ENCODE measurements at regions not wholly inside any gene's neighbourhood (a gene's known extent, or its start where the extent isn't known, plus 50 kb on each side); places are given as distances from the start of the nearest gene placed in this dataset.
"Not testable (repeated sequence)": the region's sequence is repeated elsewhere in the genome, so short reads cannot be mapped to it uniquely, and the experiment has no call there.

DNA sequence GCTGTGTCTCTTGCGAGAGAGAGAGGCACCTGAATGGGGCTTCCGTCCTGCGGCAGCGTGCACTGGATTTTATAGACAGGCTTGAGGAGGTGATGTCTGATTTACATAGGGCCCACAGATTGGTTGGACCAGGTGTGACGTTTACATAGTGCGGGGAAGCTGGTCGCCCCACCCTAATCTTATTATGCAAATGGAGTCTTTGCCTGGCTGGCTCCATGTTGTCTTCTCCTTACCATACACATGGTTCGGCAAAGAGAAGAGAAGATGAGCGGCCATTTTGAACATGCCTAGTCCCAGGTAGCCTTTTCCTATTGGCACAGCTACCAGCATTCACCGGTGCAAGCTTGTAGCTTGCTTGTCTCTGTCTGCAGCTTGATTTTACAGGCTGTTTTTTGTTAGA, 238.5 kb upstream of the GALNT17 start:
- H3K9me2 ChIP-seq (replicated peaks; ENCODE audit: insufficient read depth, low read length) = no peaks in the 10 kb centered on the region
- no peaks in the 10 kb centered on the region for H3F3A ChIP-seq (ENCODE audit: insufficient read depth)
- no peak overlapping the region for H3K27ac ChIP-seq (ENCODE audit: low read depth, low read length)
- H3K9ac ChIP-seq (ENCODE audit: low read length) = no peak overlapping the region
- no peak overlapping the region for H3K4me2 ChIP-seq (ENCODE audit: low read depth, low read length, poor library complexity, severe bottlenecking)
- no peaks in the 10 kb centered on the region for H3K27me3 ChIP-seq (ENCODE audit: low read length)
- H3K9me3 ChIP-seq (ENCODE audit: insufficient read depth, low read length) = peaks cover 14% of the 10 kb centered on the region; the same call in 1 of the 2 replicates
- H3K79me2 ChIP-seq (ENCODE audit: insufficient read depth, low read length) = no peaks in the 10 kb centered on the region
- H4K20me1 ChIP-seq (ENCODE audit: low read depth, low read length) = no peaks in the 10 kb centered on the region
- no peak overlapping the region for H3K4me3 ChIP-seq (ENCODE audit: insufficient read depth, low read length, poor library complexity, severe bottlenecking)
- H2AFZ ChIP-seq (ENCODE audit: low read depth, low read length, severe bottlenecking) = no peak overlapping the region
- TF ChIP-seq EZH2phosphoT487 (conservative IDR thresholded peaks at IDR 0.05; ENCODE audit: low read length) = no peak
- TF ChIP-seq, protein P1, sequence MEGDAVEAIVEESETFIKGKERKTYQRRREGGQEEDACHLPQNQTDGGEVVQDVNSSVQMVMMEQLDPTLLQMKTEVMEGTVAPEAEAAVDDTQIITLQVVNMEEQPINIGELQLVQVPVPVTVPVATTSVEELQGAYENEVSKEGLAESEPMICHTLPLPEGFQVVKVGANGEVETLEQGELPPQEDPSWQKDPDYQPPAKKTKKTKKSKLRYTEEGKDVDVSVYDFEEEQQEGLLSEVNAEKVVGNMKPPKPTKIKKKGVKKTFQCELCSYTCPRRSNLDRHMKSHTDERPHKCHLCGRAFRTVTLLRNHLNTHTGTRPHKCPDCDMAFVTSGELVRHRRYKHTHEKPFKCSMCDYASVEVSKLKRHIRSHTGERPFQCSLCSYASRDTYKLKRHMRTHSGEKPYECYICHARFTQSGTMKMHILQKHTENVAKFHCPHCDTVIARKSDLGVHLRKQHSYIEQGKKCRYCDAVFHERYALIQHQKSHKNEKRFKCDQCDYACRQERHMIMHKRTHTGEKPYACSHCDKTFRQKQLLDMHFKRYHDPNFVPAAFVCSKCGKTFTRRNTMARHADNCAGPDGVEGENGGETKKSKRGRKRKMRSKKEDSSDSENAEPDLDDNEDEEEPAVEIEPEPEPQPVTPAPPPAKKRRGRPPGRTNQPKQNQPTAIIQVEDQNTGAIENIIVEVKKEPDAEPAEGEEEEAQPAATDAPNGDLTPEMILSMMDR (IDR thresholded peaks at IDR 0.05; ENCODE audit: insufficient read depth, low read length, poor library complexity, severe bottlenecking) = no peak
- H3K36me3 ChIP-seq (ENCODE audit: low read length) = no peaks in the 10 kb centered on the region

DNA sequence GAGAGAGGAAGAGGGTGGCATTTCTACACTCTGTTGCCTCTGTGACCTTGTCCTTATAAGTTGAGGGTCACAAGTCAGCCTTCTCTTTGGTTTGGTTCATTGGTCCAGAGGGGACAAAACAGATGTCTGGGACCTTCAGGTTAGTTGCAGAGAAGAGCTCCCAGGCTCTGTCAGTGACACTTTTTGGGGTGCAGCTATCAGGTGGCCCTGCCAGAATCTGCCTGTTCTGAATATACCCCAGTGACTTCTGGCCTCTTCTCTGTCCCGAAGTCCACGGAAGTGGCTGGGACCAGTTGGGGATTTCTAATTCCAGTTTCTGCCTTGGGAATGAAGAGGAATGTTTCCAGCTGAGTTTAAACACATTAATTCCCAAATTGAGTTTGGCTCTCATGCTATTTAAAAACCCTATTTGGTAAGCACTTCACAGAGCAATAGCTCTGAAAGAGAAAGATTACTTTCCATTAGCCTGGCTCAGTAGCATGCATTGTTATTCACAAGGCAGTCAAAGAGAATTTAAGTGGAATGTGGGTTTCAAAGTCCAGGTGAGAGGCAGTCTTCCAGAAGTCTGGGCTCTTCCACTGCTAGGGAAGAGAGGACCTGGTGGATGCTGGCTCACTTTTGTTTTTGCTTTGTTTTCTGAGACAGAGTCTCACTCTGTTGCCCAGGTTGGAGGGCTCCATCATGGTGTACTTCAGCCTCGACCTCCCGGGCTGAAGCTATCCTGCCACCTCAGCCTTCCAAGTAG, 237.8 kb upstream of the GALNT17 start:
- no peak overlapping the region for H3K27ac ChIP-seq (ENCODE audit: low read depth, low read length)
- H3K27me3 ChIP-seq (ENCODE audit: low read length) = no peaks in the 10 kb centered on the region
- no peak for TF ChIP-seq EZH2phosphoT487 (conservative IDR thresholded peaks at IDR 0.05; ENCODE audit: low read length)
- TF ChIP-seq, protein P1 (IDR thresholded peaks at IDR 0.05; ENCODE audit: insufficient read depth, low read length, poor library complexity, severe bottlenecking) = no peak
- no peaks in the 10 kb centered on the region for H3F3A ChIP-seq (ENCODE audit: insufficient read depth)
- no peaks in the 10 kb centered on the region for H3K9me2 ChIP-seq (replicated peaks; ENCODE audit: insufficient read depth, low read length)
- H3K4me2 ChIP-seq (ENCODE audit: low read depth, low read length, poor library complexity, severe bottlenecking) = no peak overlapping the region
- H3K9me3 ChIP-seq (ENCODE audit: insufficient read depth, low read length) = peaks cover 14% of the 10 kb centered on the region; the same call in 1 of the 2 replicates
- H2AFZ ChIP-seq (ENCODE audit: low read depth, low read length, severe bottlenecking) = no peak overlapping the region
- H3K36me3 ChIP-seq (ENCODE audit: low read length) = no peaks in the 10 kb centered on the region
- H3K9ac ChIP-seq (ENCODE audit: low read length) = no peak overlapping the region
- no peak overlapping the region for H3K4me3 ChIP-seq (ENCODE audit: insufficient read depth, low read length, poor library complexity, severe bottlenecking)
- H3K79me2 ChIP-seq (ENCODE audit: insufficient read depth, low read length) = no peaks in the 10 kb centered on the region
- no peaks in the 10 kb centered on the region for H4K20me1 ChIP-seq (ENCODE audit: low read depth, low read length)

DNA sequence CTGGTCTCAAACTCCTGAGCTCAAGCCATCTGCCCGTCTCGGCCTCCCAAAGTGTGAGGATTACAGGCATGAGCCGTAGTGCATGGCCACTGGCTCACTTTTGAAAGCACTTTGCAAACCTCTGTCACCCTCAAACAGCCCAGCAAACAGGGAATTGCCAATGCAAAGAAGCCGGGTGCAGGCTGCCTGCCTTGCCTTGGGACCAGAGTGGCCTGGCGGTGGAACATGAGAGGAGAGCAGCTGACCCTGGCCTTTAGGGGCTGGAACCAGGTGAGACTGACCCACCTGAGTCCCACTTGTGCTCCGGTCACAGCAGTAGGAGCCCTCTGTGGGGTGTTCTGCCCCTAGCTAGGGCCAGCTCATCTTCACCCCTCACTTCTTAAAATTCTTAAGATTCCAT, 237.1 kb upstream of the GALNT17 start:
- Histone ChIP-seq H3K79me2 (ENCODE audit: insufficient read depth, low read length) (no peaks in the 10 kb centered on the region), H3K9ac (ENCODE audit: low read length) (no peak overlapping the region), H3K4me3 (ENCODE audit: insufficient read depth, low read length, poor library complexity, severe bottlenecking) (no peak overlapping the region), H3K27me3 (ENCODE audit: low read length) (no peaks in the 10 kb centered on the region), H3K4me2 (ENCODE audit: low read depth, low read length, poor library complexity, severe bottlenecking) (no peak overlapping the region), H3K27ac (ENCODE audit: low read depth, low read length) (no peak overlapping the region), H3F3A (ENCODE audit: insufficient read depth) (no peaks in the 10 kb centered on the region), H4K20me1 (ENCODE audit: low read depth, low read length) (no peaks in the 10 kb centered on the region), H3K9me3 (ENCODE audit: insufficient read depth, low read length) (peaks cover 14% of the 10 kb centered on the region; the same call in 1 of the 2 replicates), H3K9me2 (replicated peaks; ENCODE audit: insufficient read depth, low read length) (no peaks in the 10 kb centered on the region), H3K36me3 (ENCODE audit: low read length) (no peaks in the 10 kb centered on the region), H2AFZ (ENCODE audit: low read depth, low read length, severe bottlenecking) (no peak overlapping the region)
- no peak for TF ChIP-seq EZH2phosphoT487 (conservative IDR thresholded peaks at IDR 0.05; ENCODE audit: low read length)
- TF ChIP-seq, protein P1 (IDR thresholded peaks at IDR 0.05; ENCODE audit: insufficient read depth, low read length, poor library complexity, severe bottlenecking) = no peak

DNA sequence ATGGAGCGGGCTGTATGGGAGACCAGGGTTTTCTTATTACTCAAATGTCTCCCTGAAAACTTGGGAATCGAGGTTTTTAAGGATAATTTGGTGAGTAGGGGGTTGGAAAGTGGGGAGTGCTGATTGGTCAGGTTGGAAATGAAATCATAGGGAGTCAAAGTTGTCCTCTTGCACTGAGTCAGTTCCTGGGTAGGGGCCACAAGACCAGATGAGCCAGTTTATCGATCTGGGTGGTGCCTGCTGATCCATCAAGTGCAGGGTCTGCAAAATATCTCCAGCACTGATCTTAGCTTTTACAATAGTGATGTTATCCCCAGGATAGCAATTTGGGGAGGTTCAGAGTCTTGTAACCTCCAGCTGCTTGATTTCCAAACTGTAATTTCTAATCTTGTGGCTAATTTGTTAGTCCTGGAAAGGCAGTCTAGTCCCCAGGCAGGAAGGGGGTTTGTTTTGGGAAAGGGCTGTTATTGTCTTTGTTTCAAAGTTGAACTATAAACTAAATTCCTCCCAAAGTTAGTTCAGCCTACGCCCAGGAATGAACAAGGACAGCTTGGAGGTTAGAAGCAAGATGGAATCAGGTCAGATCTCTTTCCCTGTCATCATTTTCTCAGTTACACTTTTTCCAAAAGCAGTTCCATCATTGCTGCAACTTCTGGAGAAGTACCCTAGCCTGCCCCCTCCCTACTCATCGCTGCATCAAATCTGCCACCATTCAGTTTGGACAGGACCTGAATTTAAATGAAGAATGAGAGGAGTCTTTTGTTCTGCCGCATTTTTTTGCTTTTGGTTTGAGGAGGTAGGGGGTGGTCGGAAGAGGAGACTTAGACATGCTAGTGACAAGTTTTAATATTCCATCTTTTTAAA, 236.4 kb upstream of the GALNT17 start:
- not testable (repeated sequence) for H3K4me3 ChIP-seq (ENCODE audit: insufficient read depth, low read length, poor library complexity, severe bottlenecking); H3F3A ChIP-seq (ENCODE audit: insufficient read depth); H3K4me2 ChIP-seq (ENCODE audit: low read depth, low read length, poor library complexity, severe bottlenecking); H3K9me2 ChIP-seq (replicated peaks; ENCODE audit: insufficient read depth, low read length); H3K27me3 ChIP-seq (ENCODE audit: low read length); H3K79me2 ChIP-seq (ENCODE audit: insufficient read depth, low read length); H4K20me1 ChIP-seq (ENCODE audit: low read depth, low read length); H3K27ac ChIP-seq (ENCODE audit: low read depth, low read length); H3K9ac ChIP-seq (ENCODE audit: low read length); H3K36me3 ChIP-seq (ENCODE audit: low read length); H2AFZ ChIP-seq (ENCODE audit: low read depth, low read length, severe bottlenecking); H3K9me3 ChIP-seq (ENCODE audit: insufficient read depth, low read length)
